WTC11 (cell line): ENCODE measurements at regions not wholly inside any gene's neighbourhood (a gene's known extent, or its start where the extent isn't known, plus 50 kb on each side); places are given as distances from the start of the nearest gene placed in this dataset.

Source experiments
- ATAC-seq: fragments of 200-7000 bp; cut with Tn5 transposase; 2 replicates; pipeline ENCODE4 v1.10.0; 2021; ENCODE audit warnings: mild to moderate bottlenecking, moderate library complexity
- CTCF ChIA-PET: fragments of 300-600 bp; sonication (Branson Sonifier 250); formaldehyde crosslinking; loops from one replicate; lab custom pipeline; 2021; ENCODE audit warnings: antibody characterized with exemption; lab: Charles Lee
- POLR2A ChIA-PET: fragments of 350-600 bp; sonication (Branson Sonifier 250); formaldehyde crosslinking; loops from one replicate; lab custom pipeline; 2021; ENCODE audit warnings: antibody characterized with exemption; lab: Charles Lee
- DNase-seq: peaks from one replicate; pipeline ENCODE4 v3.0.0; 2021; ENCODE audit warnings: low spot score
- H3K27ac Mint-ChIP-seq: 2 replicates; pipeline ENCODE4 v1.8.0; 2021; ENCODE audit warnings: mixed read lengths
- H3K27me3 Mint-ChIP-seq: 2 replicates; pipeline ENCODE4 v1.8.0; 2021; ENCODE audit warnings: low read depth, mild to moderate bottlenecking, moderate library complexity, mixed read lengths
- H3K36me3 Mint-ChIP-seq: 2 replicates; pipeline ENCODE4 v1.8.0; 2021; ENCODE audit warnings: mixed read lengths
- H3K4me1 Mint-ChIP-seq: 2 replicates; pipeline ENCODE4 v1.8.0; 2022; ENCODE audit warnings: mixed read lengths
- H3K4me3 Mint-ChIP-seq: 2 replicates; pipeline ENCODE4 v1.8.0; 2021; ENCODE audit warnings: mild to moderate bottlenecking, moderate library complexity, mixed read lengths
- H3K9me3 Mint-ChIP-seq: 2 replicates; pipeline ENCODE4 v1.8.0; 2021; ENCODE audit warnings: mixed read lengths
- CBFB ChIP-seq: sonication (generic); formaldehyde crosslinking; IDR thresholded peaks from 2 replicates; pipeline ENCODE4 v1.8.1; 2022; ENCODE audit warnings: mild to moderate bottlenecking, low read depth, missing genetic modification reagents
- EMX1 ChIP-seq: fragments of 250-450 bp; sonication (Bioruptor Pico); IDR thresholded peaks from 2 replicates; pipeline ENCODE4 v1.8.0; 2021; ENCODE audit warnings: mild to moderate bottlenecking
- ESRRA ChIP-seq: sonication (generic); formaldehyde crosslinking; IDR thresholded peaks from 2 replicates; pipeline ENCODE4 v1.8.1; 2022; ENCODE audit warnings: mild to moderate bottlenecking, missing genetic modification reagents, borderline replicate concordance
- FOXK1 ChIP-seq: sonication (generic); formaldehyde crosslinking; IDR thresholded peaks from 2 replicates; pipeline ENCODE4 v1.8.0; 2022; ENCODE audit warnings: mild to moderate bottlenecking, moderate library complexity, missing genetic modification reagents
- GTF2I ChIP-seq: fragments of 250-450 bp; sonication (Bioruptor Pico); conservative IDR thresholded peaks from 2 replicates; pipeline ENCODE4 v1.4.0; 2021; ENCODE audit warnings: mild to moderate bottlenecking
- MLX ChIP-seq: sonication (generic); formaldehyde crosslinking; IDR thresholded peaks from 2 replicates; pipeline ENCODE4 v1.8.1; 2023; ENCODE audit warnings: mild to moderate bottlenecking, missing genetic modification reagents, moderate library complexity
- MYBL2 ChIP-seq: sonication (generic); formaldehyde crosslinking; IDR thresholded peaks from 2 replicates; pipeline ENCODE4 v1.8.1; 2023; ENCODE audit warnings: mild to moderate bottlenecking, moderate library complexity, missing genetic modification reagents
- NFATC4 ChIP-seq: fragments of 250-450 bp; sonication (Bioruptor Pico); IDR thresholded peaks from 2 replicates; pipeline ENCODE4 v1.9.0; 2021; ENCODE audit warnings: mild to moderate bottlenecking
- PREB ChIP-seq: sonication (generic); formaldehyde crosslinking; IDR thresholded peaks from 2 replicates; pipeline ENCODE4 v1.8.1; 2022; ENCODE audit warnings: mild to moderate bottlenecking, missing genetic modification reagents, moderate library complexity, borderline replicate concordance
- TEAD1 ChIP-seq: sonication (generic); formaldehyde crosslinking; IDR thresholded peaks from 2 replicates; pipeline ENCODE4 v1.8.0; 2022; ENCODE audit warnings: mild to moderate bottlenecking, missing genetic modification reagents
- ZBTB43 ChIP-seq: sonication (generic); formaldehyde crosslinking; IDR thresholded peaks from 2 replicates; pipeline ENCODE4 v1.8.1; 2023; ENCODE audit warnings: mild to moderate bottlenecking, missing genetic modification reagents
- ZNF219 ChIP-seq: sonication (generic); formaldehyde crosslinking; IDR thresholded peaks from 2 replicates; pipeline ENCODE4 v1.8.0; 2023; ENCODE audit warnings: missing genetic modification reagents, mild to moderate bottlenecking, borderline replicate concordance
- ZSCAN18 ChIP-seq: fragments of 250-450 bp; sonication (Bioruptor Pico); IDR thresholded peaks from 2 replicates; pipeline ENCODE4 v2.1.2; 2022; ENCODE audit warnings: mild to moderate bottlenecking, moderate library complexity
- TF ChIP-seq, protein P1 (sequence below): sonication (generic); formaldehyde crosslinking; IDR thresholded peaks from 2 replicates; pipeline ENCODE4 v1.8.1; 2022; ENCODE audit warnings: missing genetic modification reagents, borderline replicate concordance
- TF ChIP-seq, protein P2 (sequence below): fragments of 250-450 bp; sonication (Bioruptor Pico); IDR thresholded peaks from 2 replicates; pipeline ENCODE4 v1.8.0; 2021; ENCODE audit warnings: mild to moderate bottlenecking
- TF ChIP-seq, protein P3 (sequence below): sonication (generic); formaldehyde crosslinking; IDR thresholded peaks from 2 replicates; pipeline ENCODE4 v1.8.1; 2023; ENCODE audit warnings: mild to moderate bottlenecking, missing genetic modification reagents, borderline replicate concordance

GRCh38 chr2:12331698-12332097 lies 385.0 kb upstream of the TRIB2 start (continued):
- TF ChIP-seq, protein P1, sequence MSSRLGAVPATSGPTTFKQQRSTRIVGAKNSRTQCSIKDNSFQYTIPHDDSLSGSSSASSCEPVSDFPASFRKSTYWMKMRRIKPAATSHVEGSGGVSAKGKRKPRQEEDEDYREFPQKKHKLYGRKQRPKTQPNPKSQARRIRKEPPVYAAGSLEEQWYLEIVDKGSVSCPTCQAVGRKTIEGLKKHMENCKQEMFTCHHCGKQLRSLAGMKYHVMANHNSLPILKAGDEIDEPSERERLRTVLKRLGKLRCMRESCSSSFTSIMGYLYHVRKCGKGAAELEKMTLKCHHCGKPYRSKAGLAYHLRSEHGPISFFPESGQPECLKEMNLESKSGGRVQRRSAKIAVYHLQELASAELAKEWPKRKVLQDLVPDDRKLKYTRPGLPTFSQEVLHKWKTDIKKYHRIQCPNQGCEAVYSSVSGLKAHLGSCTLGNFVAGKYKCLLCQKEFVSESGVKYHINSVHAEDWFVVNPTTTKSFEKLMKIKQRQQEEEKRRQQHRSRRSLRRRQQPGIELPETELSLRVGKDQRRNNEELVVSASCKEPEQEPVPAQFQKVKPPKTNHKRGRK (CRISPR knock-in tag): no peak
- TF ChIP-seq, protein P2, sequence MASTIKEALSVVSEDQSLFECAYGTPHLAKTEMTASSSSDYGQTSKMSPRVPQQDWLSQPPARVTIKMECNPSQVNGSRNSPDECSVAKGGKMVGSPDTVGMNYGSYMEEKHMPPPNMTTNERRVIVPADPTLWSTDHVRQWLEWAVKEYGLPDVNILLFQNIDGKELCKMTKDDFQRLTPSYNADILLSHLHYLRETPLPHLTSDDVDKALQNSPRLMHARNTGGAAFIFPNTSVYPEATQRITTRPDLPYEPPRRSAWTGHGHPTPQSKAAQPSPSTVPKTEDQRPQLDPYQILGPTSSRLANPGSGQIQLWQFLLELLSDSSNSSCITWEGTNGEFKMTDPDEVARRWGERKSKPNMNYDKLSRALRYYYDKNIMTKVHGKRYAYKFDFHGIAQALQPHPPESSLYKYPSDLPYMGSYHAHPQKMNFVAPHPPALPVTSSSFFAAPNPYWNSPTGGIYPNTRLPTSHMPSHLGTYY (CRISPR knock-in tag): no peak
- TF ChIP-seq CBFB (CRISPR knock-in tag): no peak
- TF ChIP-seq MLX (CRISPR knock-in tag): no peak
- TF ChIP-seq PREB (CRISPR knock-in tag): no peak
- TF ChIP-seq FOXK1 (CRISPR knock-in tag): no peak
- no peak for TF ChIP-seq EMX1 (CRISPR knock-in tag)
- no peak for TF ChIP-seq NFATC4 (CRISPR knock-in tag)
- no peak for TF ChIP-seq ZBTB43 (CRISPR knock-in tag)
- no peak for TF ChIP-seq ESRRA (CRISPR knock-in tag)

GRCh38 chr2:12333293-12333692 lies 383.4 kb upstream of the TRIB2 start:
- TF ChIP-seq NFATC4 (CRISPR knock-in tag) (no peak), GTF2I (CRISPR knock-in tag) (no peak), TEAD1 (CRISPR knock-in tag) (no peak), ZNF219 (no peak), ZSCAN18 (CRISPR knock-in tag) (no peak), ESRRA (CRISPR knock-in tag) (no peak), FOXK1 (CRISPR knock-in tag) (no peak), CBFB (CRISPR knock-in tag) (no peak), MYBL2 (CRISPR knock-in tag) (no peak)
- TF ChIP-seq, protein P3, sequence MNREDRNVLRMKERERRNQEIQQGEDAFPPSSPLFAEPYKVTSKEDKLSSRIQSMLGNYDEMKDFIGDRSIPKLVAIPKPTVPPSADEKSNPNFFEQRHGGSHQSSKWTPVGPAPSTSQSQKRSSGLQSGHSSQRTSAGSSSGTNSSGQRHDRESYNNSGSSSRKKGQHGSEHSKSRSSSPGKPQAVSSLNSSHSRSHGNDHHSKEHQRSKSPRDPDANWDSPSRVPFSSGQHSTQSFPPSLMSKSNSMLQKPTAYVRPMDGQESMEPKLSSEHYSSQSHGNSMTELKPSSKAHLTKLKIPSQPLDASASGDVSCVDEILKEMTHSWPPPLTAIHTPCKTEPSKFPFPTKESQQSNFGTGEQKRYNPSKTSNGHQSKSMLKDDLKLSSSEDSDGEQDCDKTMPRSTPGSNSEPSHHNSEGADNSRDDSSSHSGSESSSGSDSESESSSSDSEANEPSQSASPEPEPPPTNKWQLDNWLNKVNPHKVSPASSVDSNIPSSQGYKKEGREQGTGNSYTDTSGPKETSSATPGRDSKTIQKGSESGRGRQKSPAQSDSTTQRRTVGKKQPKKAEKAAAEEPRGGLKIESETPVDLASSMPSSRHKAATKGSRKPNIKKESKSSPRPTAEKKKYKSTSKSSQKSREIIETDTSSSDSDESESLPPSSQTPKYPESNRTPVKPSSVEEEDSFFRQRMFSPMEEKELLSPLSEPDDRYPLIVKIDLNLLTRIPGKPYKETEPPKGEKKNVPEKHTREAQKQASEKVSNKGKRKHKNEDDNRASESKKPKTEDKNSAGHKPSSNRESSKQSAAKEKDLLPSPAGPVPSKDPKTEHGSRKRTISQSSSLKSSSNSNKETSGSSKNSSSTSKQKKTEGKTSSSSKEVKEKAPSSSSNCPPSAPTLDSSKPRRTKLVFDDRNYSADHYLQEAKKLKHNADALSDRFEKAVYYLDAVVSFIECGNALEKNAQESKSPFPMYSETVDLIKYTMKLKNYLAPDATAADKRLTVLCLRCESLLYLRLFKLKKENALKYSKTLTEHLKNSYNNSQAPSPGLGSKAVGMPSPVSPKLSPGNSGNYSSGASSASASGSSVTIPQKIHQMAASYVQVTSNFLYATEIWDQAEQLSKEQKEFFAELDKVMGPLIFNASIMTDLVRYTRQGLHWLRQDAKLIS (CRISPR knock-in tag): no peak

More at GRCh38 chr2:12333293-12333692, 383.4 kb upstream of the TRIB2 start:
- ChIA-PET POLR2A (no interaction called here), CTCF (no interaction called here)
- ATAC-seq: no peak
- H3K4me3 Mint-ChIP-seq: no peak overlapping the region
- H3K36me3 Mint-ChIP-seq: peaks cover 5% of the 10 kb centered on the region
- no peaks in the 10 kb centered on the region for H3K27me3 Mint-ChIP-seq
- no peak overlapping the region for H3K27ac Mint-ChIP-seq
- DNase-seq: no peak
- no peaks in the 10 kb centered on the region for H3K4me1 Mint-ChIP-seq
- H3K9me3 Mint-ChIP-seq: peaks cover 16% of the 10 kb centered on the region
